Endometrial microvascular endothelial cells (primary cell): ENCODE measurements at regions not wholly inside any gene's neighbourhood (a gene's known extent, or its start where the extent isn't known, plus 50 kb on each side); places are given as distances from the start of the nearest gene placed in this dataset.

Experiments used
- in situ Hi-C: cut with HindIII; loops from 2 replicates; pipeline ENCODE4 v1.10.0; 2017; ENCODE audit warnings: low sequenced_read_pairs, low pct_unique_long_range_greater_than_20kb; ENCODE audit errors: inconsistent ontology term

GRCh38 chr3:41125258-41125657, 74.0 kb upstream of the CTNNB1 start:
- in situ Hi-C loops: no loop called here

GRCh38 chr3:41126472-41126871, 72.8 kb upstream of the CTNNB1 start:
- in situ Hi-C loops: no loop called here

GRCh38 chr3:41126961-41127360, 72.3 kb upstream of the CTNNB1 start:
- in situ Hi-C loops: no loop called here

- in situ Hi-C loops: no loop called here
These were observed 71.9 kb upstream of the CTNNB1 start for GRCh38 chr3:41127414-41127813.

- in situ Hi-C loops: no loop called here
These were observed 69.6 kb upstream of the CTNNB1 start for GRCh38 chr3:41129731-41130130.

GRCh38 chr3:41131224-41131623, 68.1 kb upstream of the CTNNB1 start:
- in situ Hi-C loops: no loop called here

GRCh38 chr3:41137686-41138111, 61.6 kb upstream of the CTNNB1 start:
- in situ Hi-C loops: no loop called here

GRCh38 chr3:41138146-41138545, 61.2 kb upstream of the CTNNB1 start:
- in situ Hi-C loops: no loop called here

GRCh38 chr3:41138601-41139000, 60.7 kb upstream of the CTNNB1 start:
- in situ Hi-C loops: no loop called here

- in situ Hi-C loops: no loop called here
These were observed 59.1 kb upstream of the CTNNB1 start for GRCh38 chr3:41140242-41140641.

GRCh38 chr3:41141433-41142167, 57.7 kb upstream of the CTNNB1 start:
- in situ Hi-C loops: no loop called here

- in situ Hi-C loops: no loop called here
These were observed 55.8 kb upstream of the CTNNB1 start for GRCh38 chr3:41143421-41144031.

GRCh38 chr3:41144631-41145030, 54.7 kb upstream of the CTNNB1 start:
- in situ Hi-C loops: no loop called here

GRCh38 chr3:41148478-41148877, 50.8 kb upstream of the CTNNB1 start:
- in situ Hi-C loops: no loop called here

GRCh38 chr3:41148901-41149300, 50.4 kb upstream of the CTNNB1 start:
- in situ Hi-C loops: no loop called here
